Epithelial cell of esophagus (primary cell): ENCODE measurements at regions not wholly inside any gene's neighbourhood (a gene's known extent, or its start where the extent isn't known, plus 50 kb on each side); places are given as distances from the start of the nearest gene placed in this dataset.
A peak's percentile ranks its signal among the peaks of the same experiment; 100 is the strongest.

Experiments used
- DNase-seq: peaks from one replicate; pipeline ENCODE4 v3.0.0; 2010; ENCODE audit warnings: low read depth
- H3K4me3 ChIP-seq: 2 replicates; pipeline ENCODE4 v1.5.1; 2011; ENCODE audit warnings: mild to moderate bottlenecking, low read length, control low read depth
- CTCF ChIP-seq: IDR thresholded peaks from 2 replicates; pipeline ENCODE4 v1.5.1; 2011; ENCODE audit warnings: low read depth, mild to moderate bottlenecking, low read length, control low read depth, inconsistent platforms; ENCODE audit not compliant: insufficient read depth; ENCODE audit errors: missing control alignments

DNA sequence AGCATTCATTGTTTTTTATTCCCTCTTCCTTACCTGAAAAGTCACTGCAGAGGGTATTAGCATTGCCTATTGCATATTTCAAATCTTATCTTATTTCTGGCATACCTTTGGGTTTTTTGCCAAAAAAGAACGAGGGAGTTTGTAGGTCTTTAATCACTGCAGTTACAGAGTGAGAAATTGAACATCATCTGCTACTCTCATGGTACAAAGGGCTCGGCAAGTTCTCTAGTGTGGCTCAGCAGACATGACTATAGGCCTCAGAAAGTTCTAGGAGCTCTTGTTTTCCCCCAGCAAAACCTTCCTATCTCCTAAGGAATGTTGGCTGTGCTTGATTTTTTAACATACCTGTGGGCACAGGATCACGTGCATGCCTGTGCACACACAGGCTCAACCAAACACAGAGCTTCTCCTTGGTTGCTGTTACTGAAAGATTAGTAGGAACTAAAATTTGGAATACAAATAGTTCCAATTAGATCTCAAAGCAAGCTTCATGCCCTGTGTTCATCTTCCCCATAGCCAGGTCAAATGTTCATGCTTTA lies 69.7 kb downstream of the CCDC185 start:
- no peak overlapping the region for H3K4me3 ChIP-seq
- TF ChIP-seq CTCF, result no peak
- DNase-seq, result no peak

GRCh38 chr1:223466151-223466550 lies 72.9 kb downstream of the CCDC185 start:
- DNase-seq, result no peak
- no peak for TF ChIP-seq CTCF
- no peak overlapping the region for H3K4me3 ChIP-seq

DNA sequence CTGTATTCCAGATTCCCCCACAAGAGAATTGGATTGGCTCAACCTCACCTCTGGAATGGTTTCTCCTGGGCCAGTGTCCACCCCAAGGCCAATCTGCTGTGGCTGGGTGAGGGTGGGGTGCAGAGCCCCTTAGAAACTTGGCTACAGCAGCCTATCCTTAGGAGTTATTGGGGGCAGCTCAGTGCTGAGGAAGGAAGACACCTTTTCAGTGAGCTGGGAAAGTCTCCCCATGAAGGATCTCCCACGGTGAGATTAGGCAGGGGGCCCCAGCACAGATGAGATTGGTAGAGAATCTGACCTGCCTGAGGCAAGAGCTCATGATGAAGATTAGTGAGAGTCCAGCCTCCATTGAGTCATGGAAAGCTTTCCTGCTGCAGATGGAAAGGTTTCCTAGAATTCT lies 78.4 kb downstream of the CCDC185 start:
- no peak for DNase-seq
- TF ChIP-seq CTCF, result no peak
- H3K4me3 ChIP-seq, result no peak overlapping the region

- no peak for TF ChIP-seq CTCF
- DNase-seq, result no peak
- no peak overlapping the region for H3K4me3 ChIP-seq
Measured at GRCh38 chr1:223472057-223472456, 78.8 kb downstream of the CCDC185 start.

DNA sequence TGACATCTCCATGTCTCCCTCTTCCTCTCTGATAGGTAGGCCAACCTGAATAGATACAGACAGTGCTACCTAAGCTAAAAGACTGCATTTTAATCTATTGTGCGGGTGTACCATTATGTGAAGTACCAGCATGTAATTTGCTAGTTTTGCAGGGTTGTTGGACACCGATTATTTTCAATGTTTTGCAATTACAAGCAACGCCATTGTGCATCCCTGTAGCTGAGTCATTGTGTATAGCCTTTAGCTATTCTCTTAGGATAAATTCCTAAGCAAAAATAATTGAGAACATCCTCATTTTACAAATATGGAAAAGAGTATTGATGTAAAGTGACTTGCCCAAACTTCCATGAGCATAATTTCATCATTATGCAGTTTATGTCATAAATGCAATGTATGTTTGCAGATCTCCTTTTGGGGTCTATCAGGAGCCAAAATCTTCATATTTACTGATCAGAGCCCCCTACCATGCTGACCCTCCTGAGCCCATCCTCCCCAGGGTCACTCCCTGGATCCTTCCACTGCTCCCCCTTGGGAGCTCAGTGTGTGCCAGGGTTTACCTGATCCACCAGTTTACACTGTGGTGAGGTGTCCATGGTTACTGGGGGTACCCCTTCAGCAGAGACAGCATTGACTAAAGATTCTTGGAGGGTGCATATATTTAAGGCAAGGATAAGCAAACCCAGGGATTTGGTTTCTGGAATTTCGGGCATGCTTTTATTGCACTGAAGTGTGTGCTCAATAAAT lies 80.6 kb downstream of the CCDC185 start:
- TF ChIP-seq CTCF, result no peak
- no peak overlapping the region for H3K4me3 ChIP-seq
- DNase-seq, result peak; percentile 42

GRCh38 chr1:223474804-223475203 lies 81.6 kb downstream of the CCDC185 start:
- DNase-seq, result no peak
- H3K4me3 ChIP-seq, result no peak overlapping the region
- TF ChIP-seq CTCF, result no peak

- no peak for DNase-seq
- H3K4me3 ChIP-seq, result no peak overlapping the region
- TF ChIP-seq CTCF, result no peak
Measured at GRCh38 chr1:223477456-223477855, 84.2 kb downstream of the CCDC185 start.
